ENCODE measurements at regions not wholly inside any gene's neighbourhood (a gene's known extent, or its start where the extent isn't known, plus 50 kb on each side); places are given as distances from the start of the nearest gene placed in this dataset.

DNA sequence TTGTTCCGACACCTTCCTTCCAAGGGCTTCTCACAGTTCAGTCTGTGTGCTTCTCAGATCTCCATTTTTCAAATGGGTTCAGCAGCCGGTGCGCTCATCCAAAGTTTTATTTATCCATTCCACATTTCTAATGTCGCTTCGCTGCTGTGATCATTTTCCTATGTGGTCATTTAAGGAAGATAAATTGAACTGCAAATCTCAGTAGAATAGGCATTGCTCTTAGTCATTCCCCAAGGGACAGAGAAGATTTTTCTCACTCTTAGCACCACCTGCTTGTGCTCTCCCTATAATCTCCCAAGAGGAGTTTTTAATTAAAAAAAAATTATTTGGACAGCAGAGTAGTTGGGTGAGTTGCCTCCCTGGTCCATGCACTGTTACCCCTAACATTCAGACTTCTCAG is 278.9 kb upstream of the GATB start:
- no peak for TF ChIP-seq EZH2 (IDR thresholded peaks at IDR 0.05; ENCODE audit: insufficient read depth, poor library complexity, severe bottlenecking)
- TF ChIP-seq EZH2phosphoT487 (IDR thresholded peaks at IDR 0.05; ENCODE audit: insufficient read depth, low read depth): no peak

Data from GM23248 (cell line).